Sigmoid colon (tissue), 4 donors: ENCODE measurements at regions not wholly inside any gene's neighbourhood (a gene's known extent, or its start where the extent isn't known, plus 50 kb on each side); places are given as distances from the start of the nearest gene placed in this dataset.

Experiments used
- CTCF ChIP-seq, 4 experiments: fragments of 450-650 bp in 3 of 4; fragments of 200-600 bp in 1 of 4; IDR thresholded peaks; one replicate each; pipeline ENCODE4 v1.5.1; 2016 to 2019; ENCODE audit warnings: antibody characterized with exemption in 4 of 4, mild to moderate bottlenecking in 3 of 4, moderate library complexity in 2 of 4
- POLR2A ChIP-seq, 2 donors: fragments of 450-650 bp; IDR thresholded peaks; one replicate each; pipeline ENCODE4 v1.6.1; 2016; ENCODE audit warnings: antibody characterized with exemption in 2 of 2, mild to moderate bottlenecking in 2 of 2, moderate library complexity in 2 of 2
- POLR2AphosphoS5 ChIP-seq, 4 donors: sonication (generic); formaldehyde crosslinking; IDR thresholded peaks; one replicate each; pipeline ENCODE4 v1.6.1; 2017; ENCODE audit warnings: antibody characterized with exemption in 4 of 4

GRCh38 chr7:153012203-153012602 is 252.7 kb downstream of the ACTR3B start:
- TF ChIP-seq POLR2A (IDR thresholded peaks at IDR 0.05) (no peak), POLR2AphosphoS5 (IDR thresholded peaks at IDR 0.05) (no peak), CTCF (IDR thresholded peaks at IDR 0.05) (no peak)
